Neural progenitor cell (in vitro differentiated cells): ENCODE measurements at regions not wholly inside any gene's neighbourhood (a gene's known extent, or its start where the extent isn't known, plus 50 kb on each side); places are given as distances from the start of the nearest gene placed in this dataset.

Experiments
- DNase-seq: peaks from one replicate; pipeline ENCODE4 v3.0.0-alpha.2; 2016; ENCODE audit warnings: low spot score
- H2AFZ ChIP-seq: fragments of 200-600 bp; sonication (generic); replicated peaks from 2 replicates; pipeline ENCODE4 v1.6.1; 2016; ENCODE audit warnings: antibody characterized with exemption
- H3F3A ChIP-seq: fragments of 200-600 bp; sonication (generic); 2 replicates; pipeline ENCODE4 v1.6.1; 2016; ENCODE audit warnings: antibody characterized with exemption, low read depth
- H3K27ac ChIP-seq: fragments of 200-600 bp; sonication (generic); 2 replicates; pipeline ENCODE4 v1.5.1; 2016; ENCODE audit warnings: mild to moderate bottlenecking
- H3K27me3 ChIP-seq: fragments of 200-600 bp; sonication (generic); 2 replicates; pipeline ENCODE4 v1.6.1; 2016; ENCODE audit warnings: mild to moderate bottlenecking, moderate library complexity
- H3K36me3 ChIP-seq: fragments of 200-600 bp; sonication (generic); 2 replicates; pipeline ENCODE4 v1.5.1; 2016
- H3K4me1 ChIP-seq: fragments of 200-600 bp; sonication (generic); 2 replicates; pipeline ENCODE4 v1.6.1; 2016; ENCODE audit warnings: mixed run types
- H3K4me2 ChIP-seq: fragments of 200-600 bp; sonication (generic); 2 replicates; pipeline ENCODE4 v1.6.1; 2016
- H3K4me3 ChIP-seq: fragments of 200-600 bp; sonication (generic); 2 replicates; pipeline ENCODE4 v1.5.1; 2016
- H3K79me2 ChIP-seq: fragments of 200-600 bp; sonication (generic); 2 replicates; pipeline ENCODE4 v1.6.1; 2016; ENCODE audit warnings: low read depth
- H3K9ac ChIP-seq: fragments of 200-600 bp; sonication (generic); 2 replicates; pipeline ENCODE4 v1.6.1; 2016
- H3K9me3 ChIP-seq: fragments of 200-600 bp; sonication (generic); 2 replicates; pipeline ENCODE4 v1.5.1; 2016; ENCODE audit warnings: low read depth
- H4K20me1 ChIP-seq: fragments of 200-600 bp; sonication (generic); 2 replicates; pipeline ENCODE4 v1.6.1; 2016; ENCODE audit warnings: low read depth
- H3K27ac Mint-ChIP-seq: 3 replicates; pipeline ENCODE4 v1.8.0; 2021; ENCODE audit warnings: mixed read lengths
- H3K27me3 Mint-ChIP-seq: 2 replicates; pipeline ENCODE4 v1.8.0; 2022; ENCODE audit warnings: low read depth, mild to moderate bottlenecking, inconsistent platforms, moderate library complexity, mixed read lengths; ENCODE audit not compliant: insufficient read depth
- H3K36me3 Mint-ChIP-seq: 3 replicates; pipeline ENCODE4 v1.8.0; 2021; ENCODE audit warnings: mixed read lengths
- H3K4me1 Mint-ChIP-seq: 3 replicates; pipeline ENCODE4 v1.8.0; 2021; ENCODE audit warnings: mixed read lengths
- H3K4me3 Mint-ChIP-seq: 3 replicates; pipeline ENCODE4 v1.8.0; 2021; ENCODE audit warnings: mild to moderate bottlenecking, moderate library complexity, mixed read lengths
- H3K9me3 Mint-ChIP-seq: 3 replicates; pipeline ENCODE4 v1.8.0; 2020; ENCODE audit warnings: mixed read lengths
- CTCF ChIP-seq: fragments of 200-600 bp; sonication (generic); IDR thresholded peaks from 2 replicates; pipeline ENCODE4 v1.5.1; 2017; ENCODE audit warnings: antibody characterized with exemption, mild to moderate bottlenecking
- EZH2 ChIP-seq: fragments of 200-600 bp; sonication (generic); IDR thresholded peaks from 2 replicates; pipeline ENCODE4 v1.6.1; 2017; ENCODE audit warnings: antibody characterized with exemption, mild to moderate bottlenecking, moderate library complexity
- EZH2phosphoT487 ChIP-seq: fragments of 200-600 bp; sonication (generic); IDR thresholded peaks from 2 replicates; pipeline ENCODE4 v1.6.1; 2017; ENCODE audit warnings: antibody characterized with exemption

GRCh38 chr2:145593991-145594614 is 1074.2 kb upstream of the ZEB2 start:
- no peak overlapping the region for H3K4me3 Mint-ChIP-seq
- no peak overlapping the region for H3K9ac ChIP-seq
- peaks cover 19% of the 10 kb centered on the region for H3K4me1 ChIP-seq
- no peak overlapping the region for H3K4me3 ChIP-seq
- H3K9me3 Mint-ChIP-seq, result peaks cover 2% of the 10 kb centered on the region
- no peak overlapping the region for H3K27ac Mint-ChIP-seq
- no peak overlapping the region for H3K27ac ChIP-seq
- no peak overlapping the region for H2AFZ ChIP-seq
- H3K79me2 ChIP-seq, result no peaks in the 10 kb centered on the region
- no peaks in the 10 kb centered on the region for H3K9me3 ChIP-seq
- H4K20me1 ChIP-seq, result no peaks in the 10 kb centered on the region
- H3F3A ChIP-seq, result no peaks in the 10 kb centered on the region
- H3K27me3 Mint-ChIP-seq, result no peaks in the 10 kb centered on the region
- peaks cover 9% of the 10 kb centered on the region for H3K4me1 Mint-ChIP-seq
- no peaks in the 10 kb centered on the region for H3K27me3 ChIP-seq
- peak; percentile 29 for DNase-seq
- no peaks in the 10 kb centered on the region for H3K36me3 ChIP-seq
- peak; percentile 38 for TF ChIP-seq CTCF
- TF ChIP-seq EZH2, result no peak
- no peaks in the 10 kb centered on the region for H3K36me3 Mint-ChIP-seq
- H3K4me2 ChIP-seq, result no peak overlapping the region

GRCh38 chr2:145593280-145593679 is 1073.4 kb upstream of the ZEB2 start:
- peaks cover 19% of the 10 kb centered on the region for H3K4me1 ChIP-seq
- no peaks in the 10 kb centered on the region for H3K36me3 Mint-ChIP-seq

GRCh38 chr2:145592361-145592760 is 1072.4 kb upstream of the ZEB2 start:
- Histone ChIP-seq H3K4me1 (peaks cover 19% of the 10 kb centered on the region), H4K20me1 (no peaks in the 10 kb centered on the region), H2AFZ (peak overlapping the region; percentile 53), H3K27ac (no peak overlapping the region), H3K9ac (no peak overlapping the region), H3K36me3 (no peaks in the 10 kb centered on the region), H3K27me3 (no peaks in the 10 kb centered on the region), H3K9me3 (no peaks in the 10 kb centered on the region), H3F3A (no peaks in the 10 kb centered on the region), H3K4me2 (peak overlapping the region; percentile 38), H3K4me3 (no peak overlapping the region), H3K79me2 (no peaks in the 10 kb centered on the region)
- peaks cover 9% of the 10 kb centered on the region for H3K4me1 Mint-ChIP-seq
- peaks cover 2% of the 10 kb centered on the region for H3K9me3 Mint-ChIP-seq
- no peak overlapping the region for H3K27ac Mint-ChIP-seq
- H3K36me3 Mint-ChIP-seq, result no peaks in the 10 kb centered on the region
- DNase-seq, result peak; percentile 29
- H3K4me3 Mint-ChIP-seq, result no peak overlapping the region
- TF ChIP-seq EZH2phosphoT487, result no peak
- no peak for TF ChIP-seq EZH2
- no peak for TF ChIP-seq CTCF
- H3K27me3 Mint-ChIP-seq, result no peaks in the 10 kb centered on the region

More at GRCh38 chr2:145593280-145593679, 1073.4 kb upstream of the ZEB2 start:
- Mint-ChIP-seq H3K27ac (no peak overlapping the region), H3K4me1 (peaks cover 9% of the 10 kb centered on the region), H3K9me3 (peaks cover 2% of the 10 kb centered on the region), H3K4me3 (no peak overlapping the region), H3K27me3 (no peaks in the 10 kb centered on the region)
- TF ChIP-seq CTCF (no peak), EZH2 (no peak), EZH2phosphoT487 (no peak)
- H3K27ac ChIP-seq, result no peak overlapping the region
- no peak overlapping the region for H2AFZ ChIP-seq
- no peaks in the 10 kb centered on the region for H3K79me2 ChIP-seq
- no peaks in the 10 kb centered on the region for H3K36me3 ChIP-seq
- no peak overlapping the region for H3K4me3 ChIP-seq
- no peak overlapping the region for H3K4me2 ChIP-seq
- no peak overlapping the region for H3K9ac ChIP-seq
- no peaks in the 10 kb centered on the region for H3K9me3 ChIP-seq
- no peaks in the 10 kb centered on the region for H4K20me1 ChIP-seq
- H3F3A ChIP-seq, result no peaks in the 10 kb centered on the region
- no peak for DNase-seq
- no peaks in the 10 kb centered on the region for H3K27me3 ChIP-seq
